GM19468 (cell line): ENCODE measurements at regions not wholly inside any gene's neighbourhood (a gene's known extent, or its start where the extent isn't known, plus 50 kb on each side); places are given as distances from the start of the nearest gene placed in this dataset.
"Not testable (repeated sequence)": the region's sequence is repeated elsewhere in the genome, so short reads cannot be mapped to it uniquely, and the experiment has no call there.

Experiments used
- ATAC-seq: cut with Tn5 transposase; IDR thresholded peaks from one replicate; pipeline ENCODE4 v1.9.1; 2021; ENCODE audit warnings: mild to moderate bottlenecking, moderate library complexity, moderate number of reproducible peaks; ENCODE audit not compliant: unreplicated experiment; ENCODE audit errors: extremely low read depth

GRCh38 chr4:17030543-17030942 lies 132.1 kb upstream of the LDB2 start:
- no peak for ATAC-seq

DNA sequence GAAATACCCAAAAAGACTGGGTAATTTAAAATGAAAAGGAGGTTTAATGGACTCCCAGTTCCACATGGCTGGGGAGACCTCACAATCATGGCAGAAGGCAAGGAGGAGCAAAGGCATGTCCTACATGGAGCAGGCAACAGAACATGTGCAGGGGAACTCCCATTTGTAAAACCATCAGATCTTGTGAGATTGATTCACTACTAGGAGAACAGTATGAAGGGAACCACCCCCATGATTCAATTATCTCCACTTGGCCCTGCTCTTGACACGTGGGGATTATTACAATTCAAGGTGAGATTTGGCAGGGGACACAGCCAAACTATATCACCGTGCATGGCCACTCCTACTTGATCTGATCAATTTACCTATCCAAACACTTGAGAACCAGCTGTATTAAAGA lies 131.5 kb upstream of the LDB2 start:
- ATAC-seq, result no peak

GRCh38 chr4:17029432-17029831 lies 131.0 kb upstream of the LDB2 start:
- no peak for ATAC-seq

- ATAC-seq, result no peak
These were observed 129.1 kb upstream of the LDB2 start for GRCh38 chr4:17027495-17027894.

- ATAC-seq, result no peak
These were observed 126.0 kb upstream of the LDB2 start for GRCh38 chr4:17024425-17024824.

GRCh38 chr4:17020901-17021300 lies 122.5 kb upstream of the LDB2 start:
- ATAC-seq, result no peak

DNA sequence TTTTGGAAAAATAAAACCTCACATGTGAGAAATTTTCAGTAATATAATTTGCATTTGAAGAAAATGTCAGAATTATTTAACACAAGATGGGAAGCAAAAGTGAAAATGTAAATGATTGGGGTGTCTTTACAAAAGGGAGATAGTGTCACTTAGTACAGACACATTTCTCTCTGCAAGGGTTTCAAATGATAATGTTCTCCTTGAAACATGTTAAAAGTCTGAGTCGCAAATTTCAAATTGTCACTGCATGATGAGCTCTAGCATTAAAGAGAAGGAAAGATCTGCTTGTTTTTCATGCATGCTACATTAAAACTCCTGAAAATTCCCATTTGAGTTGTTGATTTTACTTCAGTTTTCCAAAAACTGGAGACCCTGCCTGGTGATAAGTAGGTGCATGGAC lies 122.0 kb upstream of the LDB2 start:
- no peak for ATAC-seq

DNA sequence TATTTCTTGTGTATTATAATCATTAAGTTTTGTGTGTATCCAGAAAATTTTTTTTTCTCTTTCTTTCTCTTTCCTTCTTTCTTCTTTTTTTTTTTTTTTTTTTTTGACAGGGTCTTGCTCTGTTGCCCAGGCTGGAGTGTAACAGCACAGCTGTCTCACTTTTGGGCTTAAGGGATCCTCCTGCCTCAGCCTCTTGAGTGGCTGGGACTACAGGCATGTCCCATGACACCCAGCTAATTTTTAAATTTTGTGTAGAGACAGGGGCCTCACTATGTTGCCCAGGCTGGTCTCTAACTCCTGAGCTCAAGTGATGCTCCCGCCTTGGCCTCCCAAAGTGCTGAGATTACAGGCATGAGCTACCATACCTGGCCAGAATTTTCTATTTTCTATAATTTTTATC lies 120.2 kb upstream of the LDB2 start:
- ATAC-seq, result not testable (repeated sequence)

DNA sequence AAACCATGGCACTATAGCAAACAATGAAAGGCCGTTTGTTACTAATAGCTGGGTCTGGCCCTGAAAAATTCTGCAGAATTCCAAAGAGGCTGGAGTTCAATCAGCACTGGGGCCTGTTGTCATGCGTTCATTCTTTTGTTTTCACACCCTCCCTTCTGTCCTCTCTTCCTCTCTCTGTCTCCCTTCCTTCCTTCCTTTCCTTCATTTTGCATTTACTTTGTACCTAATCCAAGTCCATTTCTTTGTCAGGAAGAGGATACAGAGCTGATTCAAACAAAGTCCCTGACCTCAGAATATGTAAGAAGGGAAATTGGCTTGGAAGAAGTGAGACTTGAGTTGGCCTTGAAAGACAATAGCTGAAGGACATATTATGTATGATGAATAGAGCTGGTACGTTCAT lies 119.6 kb upstream of the LDB2 start:
- ATAC-seq, result no peak

DNA sequence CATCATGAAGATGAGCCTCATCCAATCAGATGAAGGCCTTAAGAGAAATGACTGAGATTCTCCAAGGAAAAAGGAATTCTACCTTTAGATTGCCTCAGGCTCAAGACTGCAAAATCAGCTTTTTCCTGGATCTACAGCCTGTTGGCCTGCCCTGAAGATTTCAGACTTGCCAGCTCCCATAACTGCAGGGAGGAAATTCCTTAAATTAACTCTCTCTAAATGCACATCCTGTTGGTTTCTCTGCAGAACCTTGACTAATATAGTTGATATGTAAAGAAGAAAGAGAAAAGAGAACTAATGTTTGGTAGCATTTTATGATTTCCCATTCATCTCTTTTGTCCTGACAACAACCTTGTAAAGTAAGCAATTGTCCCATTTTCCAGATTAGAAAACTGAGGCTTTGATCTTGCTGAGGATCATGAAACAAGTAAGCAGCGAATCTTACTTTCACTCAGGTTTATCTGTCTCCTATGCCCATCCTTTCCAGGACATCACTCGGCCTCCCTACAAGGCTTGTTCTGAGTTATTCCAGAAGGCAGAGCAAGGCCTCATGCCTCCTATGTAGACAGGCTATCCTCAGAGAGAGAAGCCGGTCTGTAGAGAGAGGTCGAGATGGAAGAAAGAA lies 115.0 kb upstream of the LDB2 start:
- ATAC-seq, result no peak

- no peak for ATAC-seq
These were observed 114.0 kb upstream of the LDB2 start for GRCh38 chr4:17012451-17012850.

DNA sequence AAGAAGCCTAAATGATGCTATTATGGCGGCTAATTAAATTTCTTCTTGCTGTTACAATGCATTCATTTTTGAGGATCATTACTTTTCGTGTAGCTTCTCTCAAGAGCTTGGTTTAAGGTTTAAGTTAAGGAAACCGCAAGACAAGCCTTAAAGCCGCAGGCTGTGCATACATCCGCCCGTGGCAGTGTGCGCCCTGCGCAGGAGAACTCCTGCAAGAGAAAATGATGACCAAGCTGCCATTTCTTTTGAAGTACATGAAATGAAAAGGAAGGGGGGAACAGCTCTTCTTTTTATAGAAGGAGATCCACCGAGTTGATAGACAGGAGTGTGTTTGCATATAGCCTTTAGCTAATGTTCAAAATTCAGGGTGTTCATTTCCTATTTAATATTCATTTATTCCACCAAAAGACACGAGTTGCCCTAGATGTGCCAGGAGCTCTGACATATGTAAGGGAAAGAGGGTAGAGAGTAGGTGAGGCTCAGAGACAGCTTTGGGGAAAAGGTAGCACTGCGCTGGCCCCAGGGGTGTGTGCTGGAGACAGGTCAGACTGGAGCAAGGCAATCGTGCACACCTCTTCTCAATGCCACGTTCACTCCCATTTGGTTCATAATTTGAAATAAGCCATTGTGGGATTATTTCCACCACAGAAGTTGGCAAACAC lies 112.1 kb upstream of the LDB2 start:
- ATAC-seq, result no peak

GRCh38 chr4:17009871-17010367 lies 111.5 kb upstream of the LDB2 start:
- no peak for ATAC-seq

GRCh38 chr4:17008834-17009345 lies 110.4 kb upstream of the LDB2 start:
- ATAC-seq, result no peak

GRCh38 chr4:17003606-17004392 lies 105.4 kb upstream of the LDB2 start:
- ATAC-seq, result not testable (repeated sequence)

GRCh38 chr4:16995451-16995850 lies 97.0 kb upstream of the LDB2 start:
- no peak for ATAC-seq

GRCh38 chr4:16993956-16994840 lies 95.8 kb upstream of the LDB2 start:
- ATAC-seq, result no peak

- no peak for ATAC-seq
These were observed 94.3 kb upstream of the LDB2 start for GRCh38 chr4:16992566-16993225.

DNA sequence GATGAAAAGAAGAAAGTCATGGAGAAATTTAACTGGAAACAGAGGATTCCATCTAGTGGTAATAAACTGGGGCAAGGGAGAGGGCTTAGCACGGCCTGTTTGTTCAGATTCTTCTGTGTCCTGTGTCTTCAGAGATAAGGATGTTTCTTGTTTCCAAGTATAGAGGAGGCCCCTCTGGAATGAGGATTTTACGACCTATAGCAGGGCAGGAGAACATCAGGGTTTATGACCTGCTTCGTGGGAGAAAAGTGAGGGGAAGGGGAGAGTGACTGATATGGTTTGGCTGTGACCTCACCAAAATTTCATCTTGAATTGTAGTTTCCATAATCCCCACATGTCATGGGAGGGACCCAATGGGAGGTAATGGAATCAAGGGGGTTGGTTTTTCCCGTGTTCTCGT lies 93.0 kb upstream of the LDB2 start:
- no peak for ATAC-seq

DNA sequence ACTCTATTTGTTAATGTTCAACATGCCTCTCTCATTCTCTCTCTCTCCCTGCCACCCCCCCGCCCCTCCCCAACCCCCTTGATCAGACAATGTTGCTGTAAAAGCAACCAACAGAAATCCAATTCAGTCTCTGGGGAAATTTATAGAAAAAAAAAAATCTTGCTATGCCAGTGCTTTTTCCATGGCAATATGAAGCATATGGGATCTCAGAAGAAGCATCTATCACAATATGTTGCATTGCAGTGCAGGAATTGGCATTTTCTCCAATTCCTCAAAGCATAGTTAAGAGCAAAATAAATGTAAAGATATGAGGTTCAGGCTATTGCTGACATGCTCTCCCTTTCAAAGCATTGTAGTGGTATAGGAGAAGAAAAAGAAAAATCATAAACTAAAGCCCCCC lies 90.9 kb upstream of the LDB2 start:
- no peak for ATAC-seq
